Panc1 (cell line): ENCODE measurements at regions not wholly inside any gene's neighbourhood (a gene's known extent, or its start where the extent isn't known, plus 50 kb on each side); places are given as distances from the start of the nearest gene placed in this dataset.

ENCODE experiments used
- ATAC-seq: fragments of 200-7000 bp; cut with Tn5 transposase; 2 replicates; pipeline ENCODE4 v1.9.1; 2020; ENCODE audit warnings: mild to moderate bottlenecking, moderate library complexity
- BruUV-seq: library from RNA; stranded (reverse); fragments of 400-500 nt; replicated peaks from 2 replicates; lab custom pipeline; 2021; lab: Mats Ljungman, UMichigan
- CTCF ChIA-PET: fragments of 300-600 bp; sonication (Branson Sonifier 250); formaldehyde crosslinking; loops from one replicate; lab custom pipeline; 2022; ENCODE audit warnings: antibody characterized with exemption; lab: Charles Lee
- POLR2A ChIA-PET: fragments of 300-600 bp; sonication (Branson Sonifier 250); formaldehyde crosslinking; loops from one replicate; lab custom pipeline; 2022; ENCODE audit warnings: antibody characterized with exemption; lab: Charles Lee
- DNase-seq: peaks from one replicate; pipeline ENCODE4 v3.0.0-alpha.2; 2010; ENCODE audit warnings: low read depth, low spot score
- H3K27ac ChIP-seq: 2 replicates; pipeline ENCODE4 v1.5.1; 2011; ENCODE audit warnings: mild to moderate bottlenecking, low read length, inconsistent platforms
- H3K27me3 ChIP-seq: fragments of 200-500 bp; sonication (Bioruptor generic); 2 replicates; pipeline ENCODE4 v1.6.0; 2014; ENCODE audit warnings: low read length, inconsistent platforms; ENCODE audit not compliant: control insufficient read depth, insufficient read depth
- H3K36me3 ChIP-seq: fragments of 200-500 bp; sonication (Bioruptor generic); 2 replicates; pipeline ENCODE4 v1.5.1; 2014; ENCODE audit warnings: inconsistent platforms, mild to moderate bottlenecking, low read length, moderate library complexity; ENCODE audit not compliant: control insufficient read depth, insufficient read depth
- H3K4me1 ChIP-seq: 2 replicates; pipeline ENCODE4 v1.5.1; 2011; ENCODE audit warnings: inconsistent platforms, mild to moderate bottlenecking, low read length, moderate library complexity; ENCODE audit not compliant: control insufficient read depth, insufficient read depth
- H3K4me3 ChIP-seq, 2 experiments: 2 replicates each; pipeline ENCODE4 v1.5.1; 2011 to 2012; ENCODE audit warnings: low read depth in 2 of 2, low read length in 2 of 2, mild to moderate bottlenecking in 2 of 2, inconsistent platforms in 1 of 2, moderate library complexity in 1 of 2
- H3K9me3 ChIP-seq: fragments of 200-500 bp; sonication (Bioruptor generic); 2 replicates; pipeline ENCODE4 v1.5.1; 2014; ENCODE audit warnings: low read depth, mild to moderate bottlenecking, inconsistent platforms, low read length, moderate library complexity; ENCODE audit not compliant: control insufficient read depth, insufficient read depth
- CTCF ChIP-seq: fragments of 450-650 bp; IDR thresholded peaks from 2 replicates; pipeline ENCODE4 v1.5.1; 2017; ENCODE audit warnings: mild to moderate bottlenecking
- POLR2AphosphoS5 ChIP-seq: IDR thresholded peaks from 2 replicates; pipeline ENCODE4 v1.6.1; 2012; ENCODE audit warnings: mild to moderate bottlenecking, low read depth, low read length, moderate library complexity
- REST ChIP-seq, 2 experiments: IDR thresholded peaks; 2 replicates each; pipeline ENCODE4 v1.6.1; 2011 to 2012; ENCODE audit warnings: low read depth in 2 of 2, control low read depth in 1 of 2, low read length in 1 of 2, mild to moderate bottlenecking in 1 of 2, moderate library complexity in 1 of 2; ENCODE audit not compliant: insufficient read depth in 1 of 2
- SIN3A ChIP-seq: IDR thresholded peaks from 2 replicates; pipeline ENCODE4 v1.6.1; 2012; ENCODE audit warnings: low read depth, mild to moderate bottlenecking, low read length, moderate library complexity, borderline replicate concordance; ENCODE audit not compliant: insufficient read depth
- TCF7L2 ChIP-seq: IDR thresholded peaks from 2 replicates; pipeline ENCODE4 v1.6.1; 2011; ENCODE audit warnings: mild to moderate bottlenecking, low read depth, low read length, inconsistent platforms
- in situ Hi-C: cut with HindIII; loops from 2 replicates; pipeline ENCODE4 v1.10.0; 2016; ENCODE audit warnings: low sequenced_read_pairs, low pct_unique_long_range_greater_than_20kb
- intact Hi-C: fragments of 100-400 bp; cut with micrococcal nuclease; formaldehyde crosslinking; loops from one replicate; pipeline ENCODE4 v1.10.0; 2022; ENCODE audit not compliant: unreplicated experiment

GRCh38 chr14:66389481-66389880, 96.7 kb upstream of the CCDC196 start:
- ATAC-seq = no peak

GRCh38 chr14:66395300-66395699, 90.9 kb upstream of the CCDC196 start:
- no TSS peak for BruUV-seq
- H3K9me3 ChIP-seq = no peaks in the 10 kb centered on the region
- intact Hi-C loops (no loop called here), in situ Hi-C loops (no loop called here)
- no peak overlapping the region for H3K4me3 ChIP-seq
- no peaks in the 10 kb centered on the region for H3K4me1 ChIP-seq
- H3K27ac ChIP-seq = no peak overlapping the region
- H3K36me3 ChIP-seq = no peaks in the 10 kb centered on the region
- ChIA-PET CTCF (no interaction called here), POLR2A (no interaction called here)
- DNase-seq = no peak
- no peak for ATAC-seq
- TF ChIP-seq TCF7L2 (no peak), POLR2AphosphoS5 (no peak), SIN3A (no peak), REST (IDR thresholded peaks at IDR 0.05; ENCODE audit: insufficient read depth in 1 of 2, low read depth in 2 of 2, low read length in 1 of 2) (no peak), CTCF (no peak)
- H3K27me3 ChIP-seq = no peaks in the 10 kb centered on the region; the same call in 1 of the 2 replicates

More at GRCh38 chr14:66389481-66389880, 96.7 kb upstream of the CCDC196 start:
- in situ Hi-C loops (no loop called here), intact Hi-C loops (no loop called here)
- no TSS peak for BruUV-seq
- ChIA-PET POLR2A (no interaction called here), CTCF (no interaction called here)
- no peaks in the 10 kb centered on the region; the same call in 1 of the 2 replicates for H3K27me3 ChIP-seq
- DNase-seq = no peak
- H3K27ac ChIP-seq = no peak overlapping the region
- no peaks in the 10 kb centered on the region for H3K4me1 ChIP-seq
- H3K36me3 ChIP-seq = no peaks in the 10 kb centered on the region
- TF ChIP-seq SIN3A (no peak), TCF7L2 (no peak), REST (IDR thresholded peaks at IDR 0.05; ENCODE audit: insufficient read depth in 1 of 2, low read depth in 2 of 2, low read length in 1 of 2) (no peak), CTCF (no peak), POLR2AphosphoS5 (no peak)
- H3K9me3 ChIP-seq = no peaks in the 10 kb centered on the region
- no peak overlapping the region for H3K4me3 ChIP-seq
